ENCODE measurements at regions not wholly inside any gene's neighbourhood (a gene's known extent, or its start where the extent isn't known, plus 50 kb on each side); places are given as distances from the start of the nearest gene placed in this dataset.
A peak's percentile ranks its signal among the peaks of the same experiment; 100 is the strongest.

DNA sequence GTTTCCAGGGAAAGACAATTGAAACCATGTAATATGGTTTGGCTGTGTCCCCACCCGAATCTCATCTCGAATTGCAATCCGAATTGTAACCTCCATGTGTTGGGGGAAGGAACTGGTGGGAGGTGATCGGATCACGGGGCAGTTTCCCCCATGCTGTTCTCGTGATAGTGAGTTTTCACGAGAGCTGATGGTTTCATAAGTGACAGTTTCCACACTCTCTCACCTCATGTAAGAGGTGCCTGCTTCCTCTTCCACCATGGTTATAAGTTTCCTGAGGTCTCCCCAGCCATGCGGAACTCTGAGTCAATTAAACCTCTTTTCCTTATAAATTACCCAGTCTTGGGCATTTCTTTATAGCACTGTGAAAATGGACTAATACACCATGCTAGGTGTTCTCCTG lies 148.3 kb upstream of the CADM1 start:
- no peaks in the 10 kb centered on the region for H3K27me3 ChIP-seq (ENCODE audit: control insufficient read depth, insufficient read depth, low read length)
- TF ChIP-seq, protein P1, sequence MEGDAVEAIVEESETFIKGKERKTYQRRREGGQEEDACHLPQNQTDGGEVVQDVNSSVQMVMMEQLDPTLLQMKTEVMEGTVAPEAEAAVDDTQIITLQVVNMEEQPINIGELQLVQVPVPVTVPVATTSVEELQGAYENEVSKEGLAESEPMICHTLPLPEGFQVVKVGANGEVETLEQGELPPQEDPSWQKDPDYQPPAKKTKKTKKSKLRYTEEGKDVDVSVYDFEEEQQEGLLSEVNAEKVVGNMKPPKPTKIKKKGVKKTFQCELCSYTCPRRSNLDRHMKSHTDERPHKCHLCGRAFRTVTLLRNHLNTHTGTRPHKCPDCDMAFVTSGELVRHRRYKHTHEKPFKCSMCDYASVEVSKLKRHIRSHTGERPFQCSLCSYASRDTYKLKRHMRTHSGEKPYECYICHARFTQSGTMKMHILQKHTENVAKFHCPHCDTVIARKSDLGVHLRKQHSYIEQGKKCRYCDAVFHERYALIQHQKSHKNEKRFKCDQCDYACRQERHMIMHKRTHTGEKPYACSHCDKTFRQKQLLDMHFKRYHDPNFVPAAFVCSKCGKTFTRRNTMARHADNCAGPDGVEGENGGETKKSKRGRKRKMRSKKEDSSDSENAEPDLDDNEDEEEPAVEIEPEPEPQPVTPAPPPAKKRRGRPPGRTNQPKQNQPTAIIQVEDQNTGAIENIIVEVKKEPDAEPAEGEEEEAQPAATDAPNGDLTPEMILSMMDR (IDR thresholded peaks at IDR 0.05; ENCODE audit: low read depth, low read length) = no peak
- ChIA-PET POLR2A (no interaction called here), CTCF (no interaction called here)
- DNase-seq (ENCODE audit: low read depth, low spot score) = no peak
- no peak overlapping the region for H3K4me3 ChIP-seq (ENCODE audit: low read depth, low read length)
- peaks cover 16% of the 10 kb centered on the region for H3K9me3 ChIP-seq (ENCODE audit: control insufficient read depth, insufficient read depth, low read length)
- no peak overlapping the region for H3K27ac ChIP-seq (ENCODE audit: low read depth, low read length)

DNA sequence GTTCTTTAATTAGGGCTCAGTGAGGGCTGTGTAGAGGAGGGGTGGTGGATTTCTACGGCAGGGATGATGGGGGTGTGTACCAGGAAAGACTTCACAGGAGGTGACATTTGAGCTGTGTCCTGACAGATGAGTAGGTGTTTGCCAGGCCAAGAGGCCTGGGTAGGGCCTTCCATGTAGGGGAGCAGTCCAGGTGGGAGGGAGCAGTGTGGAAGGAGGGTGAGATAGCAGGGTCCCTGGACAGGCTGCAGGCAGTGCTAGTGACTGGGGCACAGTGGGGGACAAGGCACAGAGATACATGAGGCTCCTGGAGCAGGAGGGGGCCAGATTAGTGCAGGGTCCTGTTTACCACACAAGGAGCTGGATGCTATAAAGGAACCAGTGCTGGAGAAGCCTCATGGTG lies 147.9 kb upstream of the CADM1 start:
- Histone ChIP-seq H3K27me3 (ENCODE audit: control insufficient read depth, insufficient read depth, low read length) (no peaks in the 10 kb centered on the region), H3K27ac (ENCODE audit: low read depth, low read length) (no peak overlapping the region), H3K4me3 (ENCODE audit: low read depth, low read length) (no peak overlapping the region), H3K9me3 (ENCODE audit: control insufficient read depth, insufficient read depth, low read length) (peaks cover 13% of the 10 kb centered on the region)
- DNase-seq (ENCODE audit: low read depth, low spot score) = no peak
- TF ChIP-seq, protein P1 (IDR thresholded peaks at IDR 0.05; ENCODE audit: low read depth, low read length) = no peak
- ChIA-PET POLR2A (no interaction called here), CTCF (no interaction called here)

GRCh38 chr11:115649461-115649860 lies 145.2 kb upstream of the CADM1 start:
- CTCF ChIA-PET = no interaction called here

DNA sequence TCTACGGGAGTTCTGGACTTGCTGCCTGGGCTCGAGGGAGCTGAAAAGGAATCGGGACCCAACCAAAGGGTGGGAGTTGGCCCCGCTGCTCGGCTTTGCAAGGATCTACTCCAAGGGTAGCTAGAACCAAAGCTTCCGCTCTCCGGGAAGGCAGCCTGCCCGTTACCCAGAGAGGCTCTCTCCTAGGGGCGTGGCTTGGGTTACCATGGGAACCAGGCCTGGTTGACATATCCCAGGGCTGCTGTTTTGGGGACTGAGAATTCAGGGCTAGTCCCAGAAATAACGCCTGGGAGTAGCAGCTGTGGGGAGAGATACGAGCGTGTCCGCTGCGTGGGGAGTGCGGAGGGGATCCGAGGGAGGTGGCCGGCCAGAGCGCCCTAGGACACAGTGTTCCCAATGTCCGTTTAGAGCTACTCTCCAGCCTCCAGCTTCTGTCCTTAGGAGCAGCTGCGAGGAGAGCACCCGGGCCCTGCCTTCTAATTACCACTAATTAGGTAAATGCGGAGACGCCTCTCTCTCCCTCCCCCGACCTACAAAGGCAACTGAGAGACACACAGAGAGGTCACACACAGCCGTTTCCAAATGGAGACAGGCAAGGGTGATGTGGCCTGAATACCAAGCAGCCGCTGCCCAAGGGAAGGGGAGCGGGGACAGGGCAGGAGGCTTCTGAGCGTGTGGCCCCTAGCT lies 141.6 kb upstream of the CADM1 start:
- peaks cover 5% of the 10 kb centered on the region; the same call in 1 of the 2 replicates for H3K9me3 ChIP-seq (ENCODE audit: control insufficient read depth, insufficient read depth, low read length)
- H3K27ac ChIP-seq (ENCODE audit: low read depth, low read length) = no peak overlapping the region
- H3K4me3 ChIP-seq (ENCODE audit: low read depth, low read length) = no peak overlapping the region
- ChIA-PET CTCF (no interaction called here), POLR2A (no interaction called here)
- TF ChIP-seq, protein P1 (IDR thresholded peaks at IDR 0.05; ENCODE audit: low read depth, low read length) = no peak
- DNase-seq (ENCODE audit: low read depth, low spot score) = no peak
- peaks cover 30% of the 10 kb centered on the region for H3K27me3 ChIP-seq (ENCODE audit: control insufficient read depth, insufficient read depth, low read length)

More at GRCh38 chr11:115649461-115649860, 145.2 kb upstream of the CADM1 start:
- Histone ChIP-seq H3K9me3 (ENCODE audit: control insufficient read depth, insufficient read depth, low read length) (peaks cover 9% of the 10 kb centered on the region; the same call in 1 of the 2 replicates), H3K4me3 (ENCODE audit: low read depth, low read length) (no peak overlapping the region), H3K27me3 (ENCODE audit: control insufficient read depth, insufficient read depth, low read length) (no peaks in the 10 kb centered on the region), H3K27ac (ENCODE audit: low read depth, low read length) (no peak overlapping the region)
- TF ChIP-seq, protein P1 (IDR thresholded peaks at IDR 0.05; ENCODE audit: low read depth, low read length) = no peak
- DNase-seq (ENCODE audit: low read depth, low spot score) = no peak
- POLR2A ChIA-PET = no interaction called here

GRCh38 chr11:115644856-115645255 lies 140.6 kb upstream of the CADM1 start:
- peak; percentile 42 for DNase-seq (ENCODE audit: low read depth, low spot score)
- CTCF ChIA-PET = no interaction called here
- Histone ChIP-seq H3K27ac (ENCODE audit: low read depth, low read length) (no peak overlapping the region), H3K9me3 (ENCODE audit: control insufficient read depth, insufficient read depth, low read length) (peaks cover 5% of the 10 kb centered on the region; the same call in 1 of the 2 replicates), H3K4me3 (ENCODE audit: low read depth, low read length) (no peak overlapping the region), H3K27me3 (ENCODE audit: control insufficient read depth, insufficient read depth, low read length) (peaks cover 35% of the 10 kb centered on the region)
- POLR2A ChIA-PET = no interaction called here
- TF ChIP-seq, protein P1 (IDR thresholded peaks at IDR 0.05; ENCODE audit: low read depth, low read length) = no peak
